ENCODE measurements at regions not wholly inside any gene's neighbourhood (a gene's known extent, or its start where the extent isn't known, plus 50 kb on each side); places are given as distances from the start of the nearest gene placed in this dataset.

DNA sequence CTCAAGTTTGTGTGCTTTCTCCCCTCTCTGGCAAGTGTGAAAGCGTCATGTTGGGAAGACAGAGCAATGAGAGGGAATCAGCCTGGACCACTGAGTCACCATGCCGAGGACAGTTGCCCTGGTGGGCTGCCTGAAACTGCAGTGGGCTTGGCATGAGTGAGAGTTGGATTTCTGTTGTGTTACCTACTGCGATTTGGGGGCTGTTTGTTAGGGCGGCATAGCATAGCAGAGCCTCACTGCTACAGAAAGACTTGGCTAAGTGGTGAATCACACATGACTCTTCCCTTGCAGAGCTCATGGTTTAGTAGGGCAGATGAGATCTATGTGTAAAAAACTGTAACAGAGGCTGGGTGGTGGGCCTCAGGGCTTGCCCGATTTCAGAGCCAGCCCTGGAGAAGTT lies 324.6 kb downstream of the C16orf95 start:
- Histone ChIP-seq H3K27me3 (no peaks in the 10 kb centered on the region), H3K4me3 (no peak overlapping the region), H3K36me3 (ENCODE audit: low read depth, missing control alignments) (no peaks in the 10 kb centered on the region), H3K9me3 (no peaks in the 10 kb centered on the region), H3K27ac (no peak overlapping the region), H3K4me1 (no peaks in the 10 kb centered on the region)
- WGBS, 2 donors: 79 to 93% methylated on average over 5 of the region's 5 CpGs
- no peak for DNase-seq
- TF ChIP-seq, protein P1, sequence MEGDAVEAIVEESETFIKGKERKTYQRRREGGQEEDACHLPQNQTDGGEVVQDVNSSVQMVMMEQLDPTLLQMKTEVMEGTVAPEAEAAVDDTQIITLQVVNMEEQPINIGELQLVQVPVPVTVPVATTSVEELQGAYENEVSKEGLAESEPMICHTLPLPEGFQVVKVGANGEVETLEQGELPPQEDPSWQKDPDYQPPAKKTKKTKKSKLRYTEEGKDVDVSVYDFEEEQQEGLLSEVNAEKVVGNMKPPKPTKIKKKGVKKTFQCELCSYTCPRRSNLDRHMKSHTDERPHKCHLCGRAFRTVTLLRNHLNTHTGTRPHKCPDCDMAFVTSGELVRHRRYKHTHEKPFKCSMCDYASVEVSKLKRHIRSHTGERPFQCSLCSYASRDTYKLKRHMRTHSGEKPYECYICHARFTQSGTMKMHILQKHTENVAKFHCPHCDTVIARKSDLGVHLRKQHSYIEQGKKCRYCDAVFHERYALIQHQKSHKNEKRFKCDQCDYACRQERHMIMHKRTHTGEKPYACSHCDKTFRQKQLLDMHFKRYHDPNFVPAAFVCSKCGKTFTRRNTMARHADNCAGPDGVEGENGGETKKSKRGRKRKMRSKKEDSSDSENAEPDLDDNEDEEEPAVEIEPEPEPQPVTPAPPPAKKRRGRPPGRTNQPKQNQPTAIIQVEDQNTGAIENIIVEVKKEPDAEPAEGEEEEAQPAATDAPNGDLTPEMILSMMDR (IDR thresholded peaks at IDR 0.05): no peak
- TF ChIP-seq POLR2A (IDR thresholded peaks at IDR 0.05): no peak
- intact Hi-C loops (cut with DNase I; ENCODE audit: low total_unique reads): no loop called here

DNA sequence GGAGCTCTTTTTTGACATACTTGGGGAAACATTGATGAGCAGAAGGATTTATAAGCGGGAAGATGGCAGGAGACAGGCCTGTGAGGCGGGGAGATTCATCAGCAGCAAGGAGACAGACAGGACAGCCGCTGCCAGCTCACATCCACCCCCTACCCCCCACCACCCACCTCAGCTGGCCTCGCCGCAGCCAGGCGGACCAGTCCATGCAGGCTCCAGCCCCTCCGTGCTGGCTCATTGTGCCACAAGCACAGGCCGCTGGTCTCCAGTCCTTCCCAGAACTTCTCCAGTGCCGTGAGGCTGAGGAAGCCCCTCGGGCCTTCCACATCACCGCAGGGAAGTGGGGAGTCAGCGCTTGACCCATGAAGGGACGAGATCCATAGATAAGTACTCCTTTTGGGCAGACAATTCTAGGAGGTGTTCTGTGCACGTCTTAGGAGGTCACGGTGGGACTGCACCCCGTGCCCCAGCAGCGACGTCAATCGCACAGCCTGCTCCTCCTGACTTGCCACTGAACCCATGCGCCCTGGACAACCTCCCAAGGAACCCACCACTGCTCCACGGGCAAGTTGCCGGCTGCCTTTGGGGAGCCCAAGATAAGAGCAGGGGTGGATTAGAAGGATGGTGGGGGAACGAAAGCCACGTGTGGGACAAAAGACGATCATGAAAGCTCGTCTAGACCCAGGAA lies 323.6 kb downstream of the C16orf95 start:
- H3K27me3 ChIP-seq: no peaks in the 10 kb centered on the region
- no peaks in the 10 kb centered on the region for H3K4me1 ChIP-seq
- TF ChIP-seq, protein P1 (IDR thresholded peaks at IDR 0.05): no peak
- no peak for TF ChIP-seq POLR2A (IDR thresholded peaks at IDR 0.05)
- H3K27ac ChIP-seq: no peak overlapping the region
- H3K9me3 ChIP-seq: no peaks in the 10 kb centered on the region
- 89 to 91% methylated on average over 23 to 26 of the region's 26 CpGs for WGBS, 2 donors
- no peaks in the 10 kb centered on the region for H3K36me3 ChIP-seq (ENCODE audit: low read depth, missing control alignments)
- H3K4me3 ChIP-seq: no peak overlapping the region
- intact Hi-C loops (cut with DNase I; ENCODE audit: low total_unique reads): no loop called here
- no peak for DNase-seq

DNA sequence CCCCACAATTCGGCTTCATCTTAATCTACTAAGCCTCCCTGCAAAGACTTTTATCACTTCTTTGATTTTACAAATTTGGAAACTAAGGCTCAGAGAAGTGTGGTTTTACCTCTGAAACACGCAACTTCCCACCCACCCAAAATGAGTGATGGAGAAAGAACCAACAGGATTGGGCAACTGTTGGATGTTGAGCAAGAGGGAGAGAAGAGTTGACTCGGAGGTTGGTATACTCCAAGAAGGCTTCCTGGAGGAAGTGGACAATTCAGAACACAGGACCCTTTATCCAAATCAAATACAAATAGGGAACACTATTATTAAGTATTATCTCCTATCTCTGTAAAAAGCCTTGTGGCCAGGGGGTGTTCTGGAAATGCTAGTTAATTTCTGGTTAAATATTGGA lies 323.0 kb downstream of the C16orf95 start:
- Histone ChIP-seq H3K36me3 (ENCODE audit: low read depth, missing control alignments) (no peaks in the 10 kb centered on the region), H3K27ac (no peak overlapping the region), H3K4me1 (no peaks in the 10 kb centered on the region), H3K27me3 (no peaks in the 10 kb centered on the region), H3K9me3 (no peaks in the 10 kb centered on the region), H3K4me3 (no peak overlapping the region)
- DNase-seq: no peak
- 90 to 93% methylated on average over 3 of the region's 3 CpGs for WGBS, 2 donors
- TF ChIP-seq POLR2A (IDR thresholded peaks at IDR 0.05): no peak
- TF ChIP-seq, protein P1 (IDR thresholded peaks at IDR 0.05): no peak
- intact Hi-C loops (cut with DNase I; ENCODE audit: low total_unique reads): no loop called here

DNA sequence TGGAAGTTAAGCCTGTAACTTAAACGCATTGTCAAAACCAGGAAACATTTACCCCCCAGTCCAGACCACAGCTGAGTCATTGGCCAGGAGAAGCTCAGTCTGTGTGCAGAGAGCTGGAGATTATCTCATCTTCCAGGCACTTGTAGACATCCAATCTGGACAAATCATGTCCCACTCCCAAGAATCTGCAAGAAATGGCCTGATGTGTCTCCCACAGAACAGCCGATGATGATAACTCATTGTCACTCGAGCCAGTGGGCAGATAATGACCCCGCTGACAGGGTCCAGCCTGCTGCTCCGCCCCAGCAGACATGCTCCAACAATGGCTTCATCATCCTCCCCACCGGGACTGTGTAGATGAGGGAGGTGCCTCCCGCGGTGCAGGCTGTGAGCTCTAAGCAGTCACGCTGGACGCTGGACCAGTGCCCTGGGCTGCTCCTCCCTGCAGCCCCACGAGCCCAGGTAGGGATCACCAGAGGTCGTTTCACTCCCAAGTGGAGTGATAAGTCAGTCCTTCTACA lies 322.5 kb downstream of the C16orf95 start:
- WGBS, 2 donors: 39 to 46% methylated on average over 6 to 12 of the region's 12 CpGs
- DNase-seq: no peak
- H3K4me3 ChIP-seq: no peak overlapping the region
- no peaks in the 10 kb centered on the region for H3K4me1 ChIP-seq
- intact Hi-C loops (cut with DNase I; ENCODE audit: low total_unique reads): no loop called here
- no peak overlapping the region for H3K27ac ChIP-seq
- no peak for TF ChIP-seq POLR2A (IDR thresholded peaks at IDR 0.05)
- TF ChIP-seq, protein P1 (IDR thresholded peaks at IDR 0.05): no peak
- no peaks in the 10 kb centered on the region for H3K9me3 ChIP-seq
- no peaks in the 10 kb centered on the region for H3K36me3 ChIP-seq (ENCODE audit: low read depth, missing control alignments)
- H3K27me3 ChIP-seq: no peaks in the 10 kb centered on the region

DNA sequence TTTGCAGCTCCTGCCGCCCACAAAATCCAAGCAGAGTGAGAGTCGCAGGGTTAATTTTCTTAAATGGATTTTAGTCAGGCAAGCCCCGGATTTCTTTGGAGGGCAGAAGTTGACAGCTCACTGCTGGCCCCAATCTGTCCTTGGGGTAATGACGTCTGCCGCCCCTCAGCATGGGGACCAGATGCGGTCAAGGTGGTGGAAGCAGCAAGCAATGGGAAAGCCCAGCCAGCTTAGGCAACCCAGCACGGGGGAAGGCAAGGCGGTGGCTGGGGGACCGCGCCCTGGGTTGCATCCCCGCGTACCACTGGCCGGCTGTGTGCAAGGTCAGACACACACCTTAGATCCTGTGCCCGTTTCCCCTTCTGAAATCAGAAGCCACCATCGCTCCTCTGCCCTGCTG lies 321.7 kb downstream of the C16orf95 start:
- H3K4me3 ChIP-seq: no peak overlapping the region
- no peak for TF ChIP-seq POLR2A (IDR thresholded peaks at IDR 0.05)
- TF ChIP-seq, protein P1 (IDR thresholded peaks at IDR 0.05): no peak
- H3K36me3 ChIP-seq (ENCODE audit: low read depth, missing control alignments): no peaks in the 10 kb centered on the region
- no peaks in the 10 kb centered on the region for H3K9me3 ChIP-seq
- DNase-seq: no peak
- 75 to 79% methylated on average over 10 to 15 of the region's 15 CpGs for WGBS, 2 donors
- H3K27me3 ChIP-seq: no peaks in the 10 kb centered on the region
- H3K4me1 ChIP-seq: no peaks in the 10 kb centered on the region
- no peak overlapping the region for H3K27ac ChIP-seq
- intact Hi-C loops (cut with DNase I; ENCODE audit: low total_unique reads): no loop called here
